HepG2 (cell line): ENCODE measurements at regions not wholly inside any gene's neighbourhood (a gene's known extent, or its start where the extent isn't known, plus 50 kb on each side); places are given as distances from the start of the nearest gene placed in this dataset.

ENCODE experiments used
- ARNTL ChIP-seq: sonication (generic); formaldehyde crosslinking; IDR thresholded peaks from 2 replicates; pipeline ENCODE4 v1.4.0; 2020; ENCODE audit warnings: mild to moderate bottlenecking, missing genetic modification reagents
- ATF7 ChIP-seq, 2 experiments: fragments of 450-650 bp in 1 of 2; sonication (generic) in 1 of 2; formaldehyde crosslinking in 1 of 2; IDR thresholded peaks; 2 replicates each; pipeline versions ENCODE4 v1.4.0 to v1.6.1; 2016 to 2020; ENCODE audit warnings: antibody characterized with exemption in 1 of 2, mild to moderate bottlenecking in 1 of 2, missing genetic modification reagents in 1 of 2
- BHLHE40 ChIP-seq: IDR thresholded peaks from 2 replicates; pipeline ENCODE4 v1.6.1; 2011; ENCODE audit warnings: low read length, improper control_type of control experiment
- CHCHD3 ChIP-seq: sonication (generic); formaldehyde crosslinking; IDR thresholded peaks from 2 replicates; pipeline ENCODE4 v1.8.0; 2022; ENCODE audit warnings: mild to moderate bottlenecking, missing genetic modification reagents, moderate library complexity
- DNMT3B ChIP-seq: conservative IDR thresholded peaks from 2 replicates; pipeline ENCODE4 v1.6.1; 2016; ENCODE audit warnings: missing biosample characterization, control low read depth
- EZH2 ChIP-seq: conservative IDR thresholded peaks from 2 replicates; pipeline ENCODE4 v1.6.1; 2012; ENCODE audit warnings: mild to moderate bottlenecking, low read depth, low read length, moderate library complexity
- HDAC6 ChIP-seq: fragments of 200-600 bp; sonication (generic); IDR thresholded peaks from 2 replicates; pipeline ENCODE4 v1.7.0; 2017; ENCODE audit warnings: mild to moderate bottlenecking, antibody characterized with exemption, low read length, low read depth
- JUND ChIP-seq: sonication (generic); formaldehyde crosslinking; IDR thresholded peaks from 2 replicates; pipeline ENCODE4 v1.8.0; 2022; ENCODE audit warnings: mild to moderate bottlenecking, missing genetic modification reagents
- MAZ ChIP-seq, 2 experiments: sonication (generic) in 1 of 2; formaldehyde crosslinking in 1 of 2; IDR thresholded peaks; 2 replicates each; pipeline versions ENCODE4 v1.5.0 to v1.6.1; 2012 to 2020; ENCODE audit warnings: low read depth in 2 of 2, mild to moderate bottlenecking in 2 of 2, borderline replicate concordance in 1 of 2, improper control_type of control experiment in 1 of 2, low read length in 1 of 2, missing genetic modification reagents in 1 of 2, moderate library complexity in 1 of 2
- POLR2AphosphoS2 ChIP-seq: IDR thresholded peaks from 2 replicates; pipeline ENCODE4 v1.6.1; 2011; ENCODE audit warnings: low read depth, low read length, improper control_type of control experiment
- POLR2AphosphoS5 ChIP-seq: IDR thresholded peaks from 2 replicates; pipeline ENCODE4 v1.6.1; 2012; ENCODE audit warnings: low read depth, low read length
- ZNF782 ChIP-seq: sonication (generic); formaldehyde crosslinking; IDR thresholded peaks from 2 replicates; pipeline ENCODE4 v1.4.0; 2020; ENCODE audit warnings: missing genetic modification reagents, mild to moderate bottlenecking, borderline replicate concordance
- TF ChIP-seq, protein P1 (sequence below): sonication (generic); formaldehyde crosslinking; IDR thresholded peaks from 2 replicates; pipeline ENCODE4 v1.5.0; 2020; ENCODE audit warnings: mild to moderate bottlenecking, missing genetic modification reagents, moderate library complexity
- TF ChIP-seq, protein P2 (sequence below): sonication (generic); formaldehyde crosslinking; IDR thresholded peaks from 2 replicates; pipeline ENCODE4 v1.4.0; 2020; ENCODE audit warnings: missing genetic modification reagents

DNA sequence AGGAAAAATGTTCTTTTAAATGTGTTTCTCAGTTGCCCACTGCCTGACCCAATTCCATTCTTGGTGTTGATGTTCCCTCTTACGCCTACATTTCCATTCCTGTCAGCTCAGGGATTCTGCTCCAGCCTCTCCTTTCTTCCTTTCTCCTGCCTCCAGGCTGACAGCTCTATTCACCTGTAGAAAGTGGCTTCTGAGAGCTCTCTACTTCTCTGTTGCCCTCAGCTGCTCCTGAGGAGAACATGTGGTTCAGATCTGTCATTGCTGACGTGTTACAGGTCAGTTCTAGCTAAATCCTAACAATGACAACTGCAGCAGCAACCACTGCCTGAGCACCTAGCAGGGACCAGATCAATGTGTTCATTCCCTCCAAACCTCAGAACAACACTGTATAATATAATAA is 144.9 kb upstream of the PLAAT1 start:
- TF ChIP-seq, protein P1, sequence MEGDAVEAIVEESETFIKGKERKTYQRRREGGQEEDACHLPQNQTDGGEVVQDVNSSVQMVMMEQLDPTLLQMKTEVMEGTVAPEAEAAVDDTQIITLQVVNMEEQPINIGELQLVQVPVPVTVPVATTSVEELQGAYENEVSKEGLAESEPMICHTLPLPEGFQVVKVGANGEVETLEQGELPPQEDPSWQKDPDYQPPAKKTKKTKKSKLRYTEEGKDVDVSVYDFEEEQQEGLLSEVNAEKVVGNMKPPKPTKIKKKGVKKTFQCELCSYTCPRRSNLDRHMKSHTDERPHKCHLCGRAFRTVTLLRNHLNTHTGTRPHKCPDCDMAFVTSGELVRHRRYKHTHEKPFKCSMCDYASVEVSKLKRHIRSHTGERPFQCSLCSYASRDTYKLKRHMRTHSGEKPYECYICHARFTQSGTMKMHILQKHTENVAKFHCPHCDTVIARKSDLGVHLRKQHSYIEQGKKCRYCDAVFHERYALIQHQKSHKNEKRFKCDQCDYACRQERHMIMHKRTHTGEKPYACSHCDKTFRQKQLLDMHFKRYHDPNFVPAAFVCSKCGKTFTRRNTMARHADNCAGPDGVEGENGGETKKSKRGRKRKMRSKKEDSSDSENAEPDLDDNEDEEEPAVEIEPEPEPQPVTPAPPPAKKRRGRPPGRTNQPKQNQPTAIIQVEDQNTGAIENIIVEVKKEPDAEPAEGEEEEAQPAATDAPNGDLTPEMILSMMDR, result no peak
- no peak for TF ChIP-seq HDAC6
- no peak for TF ChIP-seq JUND (CRISPR knock-in tag)
- TF ChIP-seq EZH2, result no peak
- TF ChIP-seq ATF7 (IDR thresholded peaks at IDR 0.05), result no peak
- no peak for TF ChIP-seq ATF7 (CRISPR knock-in tag; IDR thresholded peaks at IDR 0.05)
- no peak for TF ChIP-seq ARNTL (CRISPR knock-in tag)
- no peak for TF ChIP-seq CHCHD3 (CRISPR knock-in tag)
- TF ChIP-seq POLR2AphosphoS5, result no peak
- TF ChIP-seq DNMT3B, result no peak
- TF ChIP-seq MAZ (IDR thresholded peaks at IDR 0.05; ENCODE audit: borderline replicate concordance, low read depth, low read length), result no peak
- no peak for TF ChIP-seq MAZ (CRISPR knock-in tag; IDR thresholded peaks at IDR 0.05; ENCODE audit: low read depth)
- TF ChIP-seq, protein P2, sequence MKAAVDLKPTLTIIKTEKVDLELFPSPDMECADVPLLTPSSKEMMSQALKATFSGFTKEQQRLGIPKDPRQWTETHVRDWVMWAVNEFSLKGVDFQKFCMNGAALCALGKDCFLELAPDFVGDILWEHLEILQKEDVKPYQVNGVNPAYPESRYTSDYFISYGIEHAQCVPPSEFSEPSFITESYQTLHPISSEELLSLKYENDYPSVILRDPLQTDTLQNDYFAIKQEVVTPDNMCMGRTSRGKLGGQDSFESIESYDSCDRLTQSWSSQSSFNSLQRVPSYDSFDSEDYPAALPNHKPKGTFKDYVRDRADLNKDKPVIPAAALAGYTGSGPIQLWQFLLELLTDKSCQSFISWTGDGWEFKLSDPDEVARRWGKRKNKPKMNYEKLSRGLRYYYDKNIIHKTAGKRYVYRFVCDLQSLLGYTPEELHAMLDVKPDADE (CRISPR knock-in tag), result no peak
- TF ChIP-seq BHLHE40, result no peak
- TF ChIP-seq ZNF782 (CRISPR knock-in tag), result no peak
- no peak for TF ChIP-seq POLR2AphosphoS2
